ENCODE measurements at regions not wholly inside any gene's neighbourhood (a gene's known extent, or its start where the extent isn't known, plus 50 kb on each side); places are given as distances from the start of the nearest gene placed in this dataset.

- no peak overlapping the region for H3K4ac ChIP-seq (ENCODE audit: low read length)
- H3K4me3 ChIP-seq (ENCODE audit: low read length in 2 of 2): no peak overlapping the region
- H2BK5ac ChIP-seq (ENCODE audit: low read length): no peak overlapping the region
- H3K23ac ChIP-seq (ENCODE audit: low read depth, low read length, poor library complexity): no peak overlapping the region
- H3K36me3 ChIP-seq (replicated peaks in 1 of 2; ENCODE audit: control insufficient read depth in 2 of 2, insufficient read depth in 2 of 2, low read length in 2 of 2): no peaks in the 10 kb centered on the region
- H3K18ac ChIP-seq (ENCODE audit: low read length): no peak overlapping the region
- whole genome bisulfite sequencing, 2 donors (ENCODE audit: extremely low coverage in 2 of 2, insufficient read length in 2 of 2, insufficient replicate concordance in 1 of 2): no CpG with 5 or more reads among the region's 4 CpGs
- H3K27ac ChIP-seq (replicated peaks; ENCODE audit: low read length): no peak overlapping the region
- no peak overlapping the region for H4K8ac ChIP-seq (ENCODE audit: low read depth, low read length)
- no peak overlapping the region for H3K4me2 ChIP-seq (ENCODE audit: insufficient read depth, low read length, poor library complexity, severe bottlenecking)
- H3K9me3 ChIP-seq (replicated peaks in 1 of 2; ENCODE audit: control insufficient read depth in 2 of 2, insufficient read depth in 1 of 2, low read depth in 1 of 2, low read length in 2 of 2): peaks cover 3 to 23% of the 10 kb centered on the region in 2 donors
- H3K27me3 ChIP-seq (ENCODE audit: control insufficient read depth in 3 of 3, insufficient read depth in 3 of 3, low read depth in 1 of 3, low read length in 3 of 3): no peaks in the 10 kb centered on the region
- no peak overlapping the region for H2AFZ ChIP-seq (ENCODE audit: low read length)
- H2BK120ac ChIP-seq (ENCODE audit: low read depth, low read length): no peak overlapping the region
- H2BK15ac ChIP-seq (ENCODE audit: low read length): no peak overlapping the region
- no peak for DNase-seq (ENCODE audit: low spot score)
- no peaks in the 10 kb centered on the region for H3K79me1 ChIP-seq (ENCODE audit: low read depth, low read length)
- no peak overlapping the region for H3K14ac ChIP-seq (ENCODE audit: low read length)
- no peak overlapping the region for H2BK12ac ChIP-seq (ENCODE audit: low read length)
- no peak overlapping the region for H3K9ac ChIP-seq (ENCODE audit: low read depth, low read length, poor library complexity)
- H2AK5ac ChIP-seq (ENCODE audit: low read depth, low read length): no peak overlapping the region
- no peak overlapping the region for H4K91ac ChIP-seq (ENCODE audit: low read depth, low read length, poor library complexity)
- peaks cover 0 to 8% of the 10 kb centered on the region in 2 donors for H3K4me1 ChIP-seq (ENCODE audit: control insufficient read depth in 2 of 2, insufficient read depth in 1 of 2, low read depth in 1 of 2, low read length in 2 of 2)
Measured at GRCh38 chr20:24866742-24867141, 82.3 kb upstream of the CST7 start.

- H2BK5ac ChIP-seq (ENCODE audit: low read length): no peak overlapping the region
- no peak overlapping the region for H2AK5ac ChIP-seq (ENCODE audit: low read depth, low read length)
- no peak overlapping the region for H4K91ac ChIP-seq (ENCODE audit: low read depth, low read length, poor library complexity)
- no peak overlapping the region for H2BK12ac ChIP-seq (ENCODE audit: low read length)
- H2AFZ ChIP-seq (ENCODE audit: low read length): no peak overlapping the region
- peaks cover 3 to 19% of the 10 kb centered on the region in 2 donors for H3K9me3 ChIP-seq (replicated peaks in 1 of 2; ENCODE audit: control insufficient read depth in 2 of 2, insufficient read depth in 1 of 2, low read depth in 1 of 2, low read length in 2 of 2)
- H3K23ac ChIP-seq (ENCODE audit: low read depth, low read length, poor library complexity): no peak overlapping the region
- H3K4me1 ChIP-seq (ENCODE audit: control insufficient read depth in 2 of 2, insufficient read depth in 1 of 2, low read depth in 1 of 2, low read length in 2 of 2): peaks cover 0 to 8% of the 10 kb centered on the region in 2 donors
- H2BK15ac ChIP-seq (ENCODE audit: low read length): no peak overlapping the region
- no peak overlapping the region for H2BK120ac ChIP-seq (ENCODE audit: low read depth, low read length)
- H3K18ac ChIP-seq (ENCODE audit: low read length): no peak overlapping the region
- H3K27me3 ChIP-seq (ENCODE audit: control insufficient read depth in 3 of 3, insufficient read depth in 3 of 3, low read depth in 1 of 3, low read length in 3 of 3): no peaks in the 10 kb centered on the region
- no peaks in the 10 kb centered on the region for H3K79me1 ChIP-seq (ENCODE audit: low read depth, low read length)
- DNase-seq (ENCODE audit: low spot score): no peak
- no CpG with 5 or more reads among the region's 8 CpGs for WGBS, 2 donors (ENCODE audit: extremely low coverage in 2 of 2, insufficient read length in 2 of 2, insufficient replicate concordance in 1 of 2)
- H3K36me3 ChIP-seq (replicated peaks in 1 of 2; ENCODE audit: control insufficient read depth in 2 of 2, insufficient read depth in 2 of 2, low read length in 2 of 2): no peaks in the 10 kb centered on the region
- no peak overlapping the region for H3K27ac ChIP-seq (replicated peaks; ENCODE audit: low read length)
- H3K14ac ChIP-seq (ENCODE audit: low read length): no peak overlapping the region
- no peak overlapping the region for H3K4ac ChIP-seq (ENCODE audit: low read length)
- H3K4me2 ChIP-seq (ENCODE audit: insufficient read depth, low read length, poor library complexity, severe bottlenecking): no peak overlapping the region
- H3K4me3 ChIP-seq (ENCODE audit: low read length in 2 of 2): no peak overlapping the region
- H4K8ac ChIP-seq (ENCODE audit: low read depth, low read length): no peak overlapping the region
- H3K9ac ChIP-seq (ENCODE audit: low read depth, low read length, poor library complexity): no peak overlapping the region
Measured at GRCh38 chr20:24867556-24867955, 81.5 kb upstream of the CST7 start.

GRCh38 chr20:24868396-24868927, 80.6 kb upstream of the CST7 start:
- H3K36me3 ChIP-seq (replicated peaks in 1 of 2; ENCODE audit: control insufficient read depth in 2 of 2, insufficient read depth in 2 of 2, low read length in 2 of 2): no peaks in the 10 kb centered on the region
- H3K4ac ChIP-seq (ENCODE audit: low read length): no peak overlapping the region
- DNase-seq (ENCODE audit: low spot score): no peak
- no peak overlapping the region for H3K23ac ChIP-seq (ENCODE audit: low read depth, low read length, poor library complexity)
- H3K4me2 ChIP-seq (ENCODE audit: insufficient read depth, low read length, poor library complexity, severe bottlenecking): no peak overlapping the region
- no peak overlapping the region for H2AFZ ChIP-seq (ENCODE audit: low read length)
- no peak overlapping the region for H3K4me3 ChIP-seq (ENCODE audit: low read length in 2 of 2)
- H3K14ac ChIP-seq (ENCODE audit: low read length): no peak overlapping the region
- no peak overlapping the region for H3K9ac ChIP-seq (ENCODE audit: low read depth, low read length, poor library complexity)
- peaks cover 3 to 18% of the 10 kb centered on the region in 2 donors for H3K9me3 ChIP-seq (replicated peaks in 1 of 2; ENCODE audit: control insufficient read depth in 2 of 2, insufficient read depth in 1 of 2, low read depth in 1 of 2, low read length in 2 of 2)
- no peak overlapping the region for H2BK15ac ChIP-seq (ENCODE audit: low read length)
- no peaks in the 10 kb centered on the region for H3K79me1 ChIP-seq (ENCODE audit: low read depth, low read length)
- no peak overlapping the region for H2BK12ac ChIP-seq (ENCODE audit: low read length)
- no peak overlapping the region for H4K91ac ChIP-seq (ENCODE audit: low read depth, low read length, poor library complexity)
- no peak overlapping the region for H3K27ac ChIP-seq (replicated peaks; ENCODE audit: low read length)
- no peaks in the 10 kb centered on the region for H3K27me3 ChIP-seq (ENCODE audit: control insufficient read depth in 3 of 3, insufficient read depth in 3 of 3, low read depth in 1 of 3, low read length in 3 of 3)
- no peak overlapping the region for H3K18ac ChIP-seq (ENCODE audit: low read length)
- H2BK5ac ChIP-seq (ENCODE audit: low read length): no peak overlapping the region
- H4K8ac ChIP-seq (ENCODE audit: low read depth, low read length): no peak overlapping the region
- H3K4me1 ChIP-seq (ENCODE audit: control insufficient read depth in 2 of 2, insufficient read depth in 1 of 2, low read depth in 1 of 2, low read length in 2 of 2): peaks cover 0 to 8% of the 10 kb centered on the region in 2 donors
- H2BK120ac ChIP-seq (ENCODE audit: low read depth, low read length): no peak overlapping the region
- H2AK5ac ChIP-seq (ENCODE audit: low read depth, low read length): no peak overlapping the region
- no CpG with 5 or more reads among the region's 10 CpGs for WGBS, 2 donors (ENCODE audit: extremely low coverage in 2 of 2, insufficient read length in 2 of 2, insufficient replicate concordance in 1 of 2)

GRCh38 chr20:24868959-24869358, 80.1 kb upstream of the CST7 start:
- peaks cover 3 to 18% of the 10 kb centered on the region in 2 donors for H3K9me3 ChIP-seq (replicated peaks in 1 of 2; ENCODE audit: control insufficient read depth in 2 of 2, insufficient read depth in 1 of 2, low read depth in 1 of 2, low read length in 2 of 2)
- H3K27me3 ChIP-seq (ENCODE audit: control insufficient read depth in 3 of 3, insufficient read depth in 3 of 3, low read depth in 1 of 3, low read length in 3 of 3): no peaks in the 10 kb centered on the region
- no peak overlapping the region for H3K4me3 ChIP-seq (ENCODE audit: low read length in 2 of 2)
- no peak overlapping the region for H4K91ac ChIP-seq (ENCODE audit: low read depth, low read length, poor library complexity)
- no peaks in the 10 kb centered on the region for H3K36me3 ChIP-seq (replicated peaks in 1 of 2; ENCODE audit: control insufficient read depth in 2 of 2, insufficient read depth in 2 of 2, low read length in 2 of 2)
- no peak overlapping the region for H2AFZ ChIP-seq (ENCODE audit: low read length)
- H2BK120ac ChIP-seq (ENCODE audit: low read depth, low read length): no peak overlapping the region
- no peak overlapping the region for H3K18ac ChIP-seq (ENCODE audit: low read length)
- H3K79me1 ChIP-seq (ENCODE audit: low read depth, low read length): no peaks in the 10 kb centered on the region
- no peak overlapping the region for H3K9ac ChIP-seq (ENCODE audit: low read depth, low read length, poor library complexity)
- H3K23ac ChIP-seq (ENCODE audit: low read depth, low read length, poor library complexity): no peak overlapping the region
- H2AK5ac ChIP-seq (ENCODE audit: low read depth, low read length): no peak overlapping the region
- H3K27ac ChIP-seq (replicated peaks; ENCODE audit: low read length): no peak overlapping the region
- no peak overlapping the region for H2BK15ac ChIP-seq (ENCODE audit: low read length)
- H3K14ac ChIP-seq (ENCODE audit: low read length): no peak overlapping the region
- H3K4ac ChIP-seq (ENCODE audit: low read length): no peak overlapping the region
- H4K8ac ChIP-seq (ENCODE audit: low read depth, low read length): no peak overlapping the region
- peaks cover 0 to 8% of the 10 kb centered on the region in 2 donors for H3K4me1 ChIP-seq (ENCODE audit: control insufficient read depth in 2 of 2, insufficient read depth in 1 of 2, low read depth in 1 of 2, low read length in 2 of 2)
- no peak for DNase-seq (ENCODE audit: low spot score)
- H2BK5ac ChIP-seq (ENCODE audit: low read length): no peak overlapping the region
- no peak overlapping the region for H2BK12ac ChIP-seq (ENCODE audit: low read length)
- no peak overlapping the region for H3K4me2 ChIP-seq (ENCODE audit: insufficient read depth, low read length, poor library complexity, severe bottlenecking)
- no CpG with 5 or more reads among the region's 6 CpGs for WGBS, 2 donors (ENCODE audit: extremely low coverage in 2 of 2, insufficient read length in 2 of 2, insufficient replicate concordance in 1 of 2)
